Endothelial cell of umbilical vein (primary cell): ENCODE measurements at regions not wholly inside any gene's neighbourhood (a gene's known extent, or its start where the extent isn't known, plus 50 kb on each side); places are given as distances from the start of the nearest gene placed in this dataset.

Experiments
- BruUV-seq: library from RNA; stranded (reverse); fragments of 400-500 nt; replicated peaks from 2 replicates; lab custom pipeline; 2021; lab: Mats Ljungman, UMichigan
- CTCF ChIA-PET: fragments of 300-600, 350-600 bp; sonication (Branson Sonifier 250); formaldehyde crosslinking; loops from one replicate; lab custom pipeline; 2021; ENCODE audit warnings: antibody characterized with exemption, inconsistent platforms; lab: Charles Lee
- POLR2A ChIA-PET: fragments of 300-600, 350-600 bp; sonication (Branson Sonifier 250); formaldehyde crosslinking; loops from one replicate; lab custom pipeline; 2021; ENCODE audit warnings: antibody characterized with exemption, inconsistent platforms; lab: Charles Lee
- DNase-seq: peaks from one replicate; pipeline ENCODE4 v3.0.0-alpha.2; 2011; ENCODE audit warnings: low read depth, low spot score
- FAIRE-seq: peaks from 2 replicates; lab custom pipeline; 2011; peaks lifted over from hg19 to GRCh38; lab: Jason Lieb, UNC
- H2AFZ ChIP-seq: 2 replicates; pipeline ENCODE4 v1.6.0; 2012; ENCODE audit warnings: low read depth, low read length, control low read depth, inconsistent platforms
- H3K27ac ChIP-seq: 2 replicates; pipeline ENCODE4 v1.5.1; 2011; ENCODE audit warnings: low read depth, mild to moderate bottlenecking, control low read depth, low read length, moderate library complexity; ENCODE audit not compliant: insufficient read depth
- H3K27me3 ChIP-seq, 2 experiments: 2 replicates each; pipeline versions ENCODE4 v1.6.0 to v1.6.1; 2011; ENCODE audit warnings: low read length in 2 of 2, mixed read lengths in 1 of 2; ENCODE audit not compliant: control insufficient read depth in 2 of 2, insufficient read depth in 2 of 2
- H3K36me3 ChIP-seq, 2 experiments: 2 replicates in 1 of 2; 3 replicates in 1 of 2; pipeline ENCODE4 v1.5.1; 2011; ENCODE audit warnings: low read length in 2 of 2, mild to moderate bottlenecking in 1 of 2, moderate library complexity in 1 of 2; ENCODE audit not compliant: control insufficient read depth in 2 of 2, insufficient read depth in 2 of 2; ENCODE audit errors: extremely low read depth in 1 of 2
- H3K4me1 ChIP-seq: 3 replicates; pipeline ENCODE4 v1.5.1; 2011; ENCODE audit warnings: mild to moderate bottlenecking, low read length; ENCODE audit not compliant: control insufficient read depth, insufficient read depth; ENCODE audit errors: extremely low read depth
- H3K4me2 ChIP-seq: 2 replicates; pipeline ENCODE4 v1.6.1; 2011; ENCODE audit warnings: low read length, control low read depth, mixed read lengths; ENCODE audit not compliant: insufficient read depth
- H3K4me3 ChIP-seq, 3 experiments: fragments of 200-600 bp in 1 of 3; sonication (generic), shearing (Covaris generic) in 1 of 3; replicated peaks in 1 of 3; 2 replicates each; pipeline ENCODE4 v1.5.1; 2011 to 2016; ENCODE audit warnings: control low read depth in 3 of 3, low read length in 3 of 3, mild to moderate bottlenecking in 2 of 3, inconsistent platforms in 1 of 3, low read depth in 1 of 3, moderate library complexity in 1 of 3; ENCODE audit not compliant: insufficient read depth in 1 of 3
- H3K79me2 ChIP-seq: 2 replicates; pipeline ENCODE4 v1.6.0; 2012; ENCODE audit warnings: low read length, inconsistent platforms; ENCODE audit not compliant: control insufficient read depth, insufficient read depth
- H3K9ac ChIP-seq: replicated peaks from 2 replicates; pipeline ENCODE3; 2011; ENCODE audit warnings: low read length, control low read depth; ENCODE audit not compliant: insufficient read depth; ENCODE audit errors: extremely low read depth
- H3K9me1 ChIP-seq: replicated peaks from 3 replicates; pipeline ENCODE4 v1.6.0; 2011; ENCODE audit warnings: mild to moderate bottlenecking, low read length; ENCODE audit not compliant: control insufficient read depth, insufficient read depth; ENCODE audit errors: extremely low read depth
- H3K9me3 ChIP-seq: replicated peaks from 2 replicates; pipeline ENCODE4 v1.5.1; 2012; ENCODE audit warnings: low read length, inconsistent platforms; ENCODE audit not compliant: control insufficient read depth, insufficient read depth
- H4K20me1 ChIP-seq: replicated peaks from 2 replicates; pipeline ENCODE3; 2011; ENCODE audit warnings: mild to moderate bottlenecking, low read length; ENCODE audit not compliant: control insufficient read depth, insufficient read depth; ENCODE audit errors: extremely low read depth
- CTCF ChIP-seq, 2 donors: IDR thresholded peaks; 1 replicate in 1 of 2; 2 replicates in 1 of 2; pipeline ENCODE4 v1.5.1; 2011; ENCODE audit warnings: low read length in 2 of 2, mild to moderate bottlenecking in 2 of 2, moderate library complexity in 2 of 2, control low read depth in 1 of 2, inconsistent platforms in 1 of 2, low read depth in 1 of 2; ENCODE audit not compliant: insufficient read depth in 1 of 2; ENCODE audit errors: extremely low read depth in 1 of 2
- EZH2 ChIP-seq: IDR thresholded peaks from 2 replicates; pipeline ENCODE4 v1.6.1; 2012; ENCODE audit warnings: borderline replicate concordance, low read depth, mild to moderate bottlenecking, moderate library complexity, low read length, inconsistent platforms; ENCODE audit not compliant: severe bottlenecking
- GATA2 ChIP-seq: IDR thresholded peaks from 2 replicates; pipeline ENCODE4 v1.7.0; 2011; ENCODE audit warnings: low read depth, mild to moderate bottlenecking, moderate library complexity, mixed read lengths, low read length; ENCODE audit not compliant: insufficient read length, insufficient read depth
- JUN ChIP-seq: IDR thresholded peaks from 2 replicates; pipeline ENCODE4 v1.6.1; 2011; ENCODE audit warnings: borderline replicate concordance, low read depth; ENCODE audit not compliant: insufficient read length, insufficient read depth
- MAX ChIP-seq: IDR thresholded peaks from 2 replicates; pipeline ENCODE4 v1.6.1; 2011; ENCODE audit not compliant: insufficient read depth, insufficient read length
- dilution Hi-C: fragments of 300-500 bp; cut with MboI; formaldehyde crosslinking; loops from one replicate; pipeline ENCODE4 v1.15.0; 2019; ENCODE audit warnings: low sequenced_read_pairs; ENCODE audit not compliant: extremely low pct_ligation_motif_present
- intact Hi-C: fragments of 100-400 bp; cut with micrococcal nuclease; formaldehyde crosslinking; loops from one replicate; pipeline ENCODE4 v1.10.0; 2022

- DNase-seq (no peak), FAIRE-seq (no peak)
- dilution Hi-C loops, result no loop called here
- BruUV-seq, result no TSS peak
- no peak overlapping the region for H3K27ac ChIP-seq
- H3K4me3 ChIP-seq, result no peak overlapping the region
- H3K4me1 ChIP-seq, result no peaks in the 10 kb centered on the region
- no peaks in the 10 kb centered on the region for H3K9me1 ChIP-seq
- H2AFZ ChIP-seq, result no peak overlapping the region
- no peak overlapping the region for H3K4me2 ChIP-seq
- TF ChIP-seq GATA2, result no peak
- TF ChIP-seq EZH2, result no peak
- TF ChIP-seq MAX, result no peak
- TF ChIP-seq CTCF (IDR thresholded peaks at IDR 0.05; ENCODE audit: extremely low read depth in 1 of 2, insufficient read depth in 1 of 2, low read depth in 1 of 2, low read length in 2 of 2), result no peak
- TF ChIP-seq JUN, result no peak
- H3K27me3 ChIP-seq, result peaks cover 0 to 4% of the 10 kb centered on the region in 2 experiments
- intact Hi-C loops, result no loop called here
- H4K20me1 ChIP-seq, result no peaks in the 10 kb centered on the region
- ChIA-PET POLR2A (no interaction called here), CTCF (no interaction called here)
- H3K79me2 ChIP-seq, result no peaks in the 10 kb centered on the region
- H3K9me3 ChIP-seq, result no peaks in the 10 kb centered on the region
- no peak overlapping the region for H3K9ac ChIP-seq
- H3K36me3 ChIP-seq, result no peaks in the 10 kb centered on the region
These were observed 59.1 kb downstream of the FOXA2 start for GRCh38 chr20:22525069-22525820.
